Astrocyte (in vitro differentiated cells and primary cell): ENCODE measurements at regions not wholly inside any gene's neighbourhood (a gene's known extent, or its start where the extent isn't known, plus 50 kb on each side); places are given as distances from the start of the nearest gene placed in this dataset.

Experiments
- DNase-seq: peaks from one replicate; pipeline ENCODE4 v3.0.0-alpha.2; 2010; ENCODE audit warnings: low read depth
- FAIRE-seq: peaks from 2 replicates; lab custom pipeline; 2011; peaks lifted over from hg19 to GRCh38; lab: Jason Lieb, UNC
- H2AFZ ChIP-seq: 2 replicates; pipeline ENCODE4 v1.6.0; 2012; ENCODE audit warnings: low read depth, low read length, inconsistent platforms
- H3K27ac ChIP-seq: 2 replicates; pipeline ENCODE4 v1.5.1; 2011; ENCODE audit warnings: low read depth, low read length, inconsistent platforms
- H3K27me3 ChIP-seq: 2 replicates; pipeline ENCODE4 v1.6.0; 2011; ENCODE audit warnings: low read length, inconsistent platforms; ENCODE audit not compliant: insufficient read depth
- H3K36me3 ChIP-seq: 2 replicates; pipeline ENCODE4 v1.5.1; 2011; ENCODE audit warnings: low read length, inconsistent platforms; ENCODE audit not compliant: insufficient read depth
- H3K4me1 ChIP-seq: 2 replicates; pipeline ENCODE4 v1.5.1; 2011; ENCODE audit warnings: low read length, inconsistent platforms; ENCODE audit not compliant: insufficient read depth
- H3K4me2 ChIP-seq: 2 replicates; pipeline ENCODE4 v1.6.0; 2012; ENCODE audit warnings: low read length, inconsistent platforms
- H3K4me3 ChIP-seq: 2 replicates; pipeline ENCODE4 v1.5.1; 2011; ENCODE audit warnings: low read depth, mild to moderate bottlenecking, low read length, inconsistent platforms; ENCODE audit not compliant: insufficient read depth
- H3K79me2 ChIP-seq: 2 replicates; pipeline ENCODE4 v1.6.0; 2012; ENCODE audit warnings: mild to moderate bottlenecking, low read length, inconsistent platforms; ENCODE audit not compliant: insufficient read depth
- H3K9ac ChIP-seq: 2 replicates; pipeline ENCODE4 v1.6.0; 2012; ENCODE audit warnings: mild to moderate bottlenecking, low read length, inconsistent platforms
- H3K9me3 ChIP-seq: 2 replicates; pipeline ENCODE4 v1.5.1; 2012; ENCODE audit warnings: low read depth, mild to moderate bottlenecking, low read length, inconsistent platforms; ENCODE audit not compliant: insufficient read depth
- H4K20me1 ChIP-seq: 2 replicates; pipeline ENCODE4 v1.6.0; 2012; ENCODE audit warnings: low read length, inconsistent platforms; ENCODE audit not compliant: insufficient read depth
- H3K27ac Mint-ChIP-seq: one replicate; pipeline ENCODE4 v1.8.0; 2021; ENCODE audit warnings: mild to moderate bottlenecking, mixed read lengths; ENCODE audit not compliant: unreplicated experiment
- H3K27me3 Mint-ChIP-seq: one replicate; pipeline ENCODE4 v1.8.0; 2021; ENCODE audit warnings: low read depth, mixed read lengths; ENCODE audit not compliant: unreplicated experiment
- H3K36me3 Mint-ChIP-seq: one replicate; pipeline ENCODE4 v1.8.0; 2021; ENCODE audit warnings: low read depth, mixed read lengths; ENCODE audit not compliant: unreplicated experiment
- H3K4me1 Mint-ChIP-seq: one replicate; pipeline ENCODE4 v1.8.0; 2021; ENCODE audit warnings: low read depth, mixed read lengths; ENCODE audit not compliant: unreplicated experiment
- H3K4me3 Mint-ChIP-seq: one replicate; pipeline ENCODE4 v1.8.0; 2021; ENCODE audit warnings: mild to moderate bottlenecking, moderate library complexity, mixed read lengths; ENCODE audit not compliant: unreplicated experiment
- H3K9me3 Mint-ChIP-seq: one replicate; pipeline ENCODE4 v1.8.0; 2021; ENCODE audit warnings: mild to moderate bottlenecking, mixed read lengths; ENCODE audit not compliant: unreplicated experiment
- CTCF ChIP-seq: IDR thresholded peaks from 2 replicates; pipeline ENCODE4 v1.5.1; 2011; ENCODE audit warnings: low read depth, mild to moderate bottlenecking, inconsistent platforms, low read length, moderate library complexity; ENCODE audit not compliant: insufficient read depth
- EZH2 ChIP-seq: IDR thresholded peaks from 2 replicates; pipeline ENCODE4 v1.6.1; 2012; ENCODE audit warnings: mild to moderate bottlenecking, low read length, inconsistent platforms; ENCODE audit not compliant: insufficient read depth

- no peak for TF ChIP-seq CTCF
- no peak for TF ChIP-seq EZH2
- Mint-ChIP-seq H3K27me3 (no peaks in the 10 kb centered on the region), H3K4me3 (no peak overlapping the region), H3K36me3 (peaks cover 39% of the 10 kb centered on the region), H3K4me1 (no peaks in the 10 kb centered on the region), H3K27ac (no peak overlapping the region), H3K9me3 (no peaks in the 10 kb centered on the region)
- Histone ChIP-seq H3K4me1 (no peaks in the 10 kb centered on the region), H4K20me1 (no peaks in the 10 kb centered on the region), H2AFZ (no peak overlapping the region), H3K27ac (no peak overlapping the region), H3K36me3 (no peaks in the 10 kb centered on the region), H3K9me3 (no peaks in the 10 kb centered on the region), H3K79me2 (no peaks in the 10 kb centered on the region), H3K4me2 (no peak overlapping the region), H3K4me3 (no peak overlapping the region), H3K9ac (no peak overlapping the region), H3K27me3 (no peaks in the 10 kb centered on the region)
- FAIRE-seq (no peak), DNase-seq (no peak)
Measured at GRCh38 chr11:92794783-92795182, 174.7 kb upstream of the MTNR1B start.

GRCh38 chr11:92796744-92797143, 172.7 kb upstream of the MTNR1B start:
- TF ChIP-seq CTCF (no peak), EZH2 (no peak)
- Mint-ChIP-seq H3K27ac (no peak overlapping the region), H3K4me3 (no peak overlapping the region), H3K9me3 (peaks cover 4% of the 10 kb centered on the region), H3K4me1 (no peaks in the 10 kb centered on the region), H3K36me3 (peaks cover 50% of the 10 kb centered on the region), H3K27me3 (no peaks in the 10 kb centered on the region)
- no peak overlapping the region for H2AFZ ChIP-seq
- H3K4me3 ChIP-seq: no peak overlapping the region
- DNase-seq: no peak
- no peaks in the 10 kb centered on the region for H3K36me3 ChIP-seq
- no peaks in the 10 kb centered on the region for H3K79me2 ChIP-seq
- H3K9me3 ChIP-seq: no peaks in the 10 kb centered on the region
- H3K27ac ChIP-seq: no peak overlapping the region
- no peak for FAIRE-seq
- no peaks in the 10 kb centered on the region for H4K20me1 ChIP-seq
- no peak overlapping the region for H3K4me2 ChIP-seq
- no peaks in the 10 kb centered on the region for H3K27me3 ChIP-seq
- no peak overlapping the region for H3K9ac ChIP-seq
- no peaks in the 10 kb centered on the region for H3K4me1 ChIP-seq

DNA sequence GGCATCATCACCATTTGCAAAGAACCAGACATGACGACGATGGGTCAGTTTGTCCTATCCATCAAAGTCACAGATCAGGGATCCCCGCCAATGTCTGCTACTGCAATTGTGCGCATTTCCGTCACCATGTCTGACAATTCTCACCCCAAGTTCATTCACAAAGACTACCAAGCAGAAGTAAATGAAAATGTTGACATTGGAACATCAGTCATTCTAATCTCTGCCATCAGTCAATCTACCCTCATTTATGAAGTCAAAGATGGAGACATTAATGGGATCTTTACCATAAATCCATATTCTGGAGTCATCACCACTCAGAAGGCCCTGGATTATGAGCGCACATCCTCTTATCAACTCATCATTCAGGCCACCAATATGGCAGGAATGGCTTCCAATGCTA, 171.6 kb upstream of the MTNR1B start:
- H3K36me3 ChIP-seq: no peaks in the 10 kb centered on the region
- no peak overlapping the region for H3K4me3 ChIP-seq
- Mint-ChIP-seq H3K9me3 (peaks cover 4% of the 10 kb centered on the region), H3K27ac (no peak overlapping the region), H3K4me3 (no peak overlapping the region), H3K27me3 (no peaks in the 10 kb centered on the region), H3K36me3 (peaks cover 46% of the 10 kb centered on the region), H3K4me1 (no peaks in the 10 kb centered on the region)
- no peak overlapping the region for H3K4me2 ChIP-seq
- H3K27ac ChIP-seq: no peak overlapping the region
- H3K9ac ChIP-seq: no peak overlapping the region
- H4K20me1 ChIP-seq: no peaks in the 10 kb centered on the region
- H3K4me1 ChIP-seq: no peaks in the 10 kb centered on the region
- H3K9me3 ChIP-seq: no peaks in the 10 kb centered on the region
- H3K27me3 ChIP-seq: no peaks in the 10 kb centered on the region
- H3K79me2 ChIP-seq: no peaks in the 10 kb centered on the region
- no peak overlapping the region for H2AFZ ChIP-seq
- DNase-seq (no peak), FAIRE-seq (no peak)
- TF ChIP-seq EZH2 (no peak), CTCF (no peak)
